ENCODE measurements at regions not wholly inside any gene's neighbourhood (a gene's known extent, or its start where the extent isn't known, plus 50 kb on each side); places are given as distances from the start of the nearest gene placed in this dataset.

DNA sequence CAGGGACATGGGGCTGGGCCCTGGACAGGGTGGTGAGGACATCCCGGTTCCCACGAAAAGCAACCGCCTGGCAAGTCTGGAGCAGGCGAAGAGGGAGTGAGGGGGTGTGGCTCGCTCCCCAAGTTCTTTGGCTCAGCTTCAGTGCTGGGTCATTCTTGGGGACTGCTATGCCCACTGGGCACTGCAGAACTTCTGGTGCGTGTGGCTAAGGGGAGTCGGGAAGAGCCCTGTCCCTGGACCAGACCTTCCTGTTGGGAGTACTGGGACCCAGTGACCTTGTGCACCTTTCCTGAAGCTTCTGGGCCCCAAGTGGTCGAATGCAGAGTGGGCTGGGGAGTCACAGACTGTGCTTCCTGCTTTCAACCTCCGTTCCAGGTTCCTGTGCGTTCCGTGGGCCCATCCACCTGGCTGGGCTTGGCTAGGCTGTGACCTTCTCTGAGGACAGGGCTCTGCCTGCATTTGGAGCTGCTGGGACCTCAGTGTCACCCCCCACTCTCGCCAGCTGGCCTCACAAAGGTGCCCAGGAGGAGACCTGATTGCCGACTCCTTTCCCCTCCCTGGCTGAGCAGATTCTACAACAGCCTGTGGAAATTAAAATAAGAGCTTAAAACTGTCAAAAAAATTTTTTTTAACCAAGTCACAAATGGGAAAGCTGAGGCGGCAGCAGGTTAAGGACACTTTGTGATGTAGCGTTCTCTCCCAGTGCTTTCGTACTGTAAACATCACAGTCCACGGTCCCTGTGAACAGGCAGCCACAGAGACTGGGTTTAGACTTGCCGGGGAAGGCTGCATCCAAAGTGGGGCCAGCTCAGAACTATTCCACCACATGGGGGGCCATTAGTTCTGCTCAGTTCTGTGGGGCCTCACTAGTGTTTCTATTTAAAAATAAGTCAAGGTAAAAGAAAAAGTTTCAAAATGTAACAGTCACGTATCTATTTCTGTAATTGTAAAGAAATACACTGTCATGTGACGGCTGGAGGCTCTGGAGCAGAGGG is 63.8 kb upstream of the WNT7B start:
- TF ChIP-seq CTCF (IDR thresholded peaks at IDR 0.05; ENCODE audit: insufficient read depth, low read depth, low read length), result no peak
- CTCF ChIA-PET, result interaction anchor here (0.6 to 2.8 kb wide), 3 partner anchors 35 to 522 kb away, joined by 3 to 11 read pairs (median 3); no protein-coding TSS in a partner anchor
- no peak overlapping the region for H3K4me3 ChIP-seq (ENCODE audit: low read depth, low read length)
- POLR2A ChIA-PET, result no interaction called here
- DNase-seq (ENCODE audit: low read depth), result no peak
- no peaks in the 10 kb centered on the region for H3K27me3 ChIP-seq (ENCODE audit: control insufficient read depth, insufficient read depth, low read length)
- no peaks in the 10 kb centered on the region for H3K36me3 ChIP-seq (ENCODE audit: control insufficient read depth, insufficient read depth, low read length)

DNA sequence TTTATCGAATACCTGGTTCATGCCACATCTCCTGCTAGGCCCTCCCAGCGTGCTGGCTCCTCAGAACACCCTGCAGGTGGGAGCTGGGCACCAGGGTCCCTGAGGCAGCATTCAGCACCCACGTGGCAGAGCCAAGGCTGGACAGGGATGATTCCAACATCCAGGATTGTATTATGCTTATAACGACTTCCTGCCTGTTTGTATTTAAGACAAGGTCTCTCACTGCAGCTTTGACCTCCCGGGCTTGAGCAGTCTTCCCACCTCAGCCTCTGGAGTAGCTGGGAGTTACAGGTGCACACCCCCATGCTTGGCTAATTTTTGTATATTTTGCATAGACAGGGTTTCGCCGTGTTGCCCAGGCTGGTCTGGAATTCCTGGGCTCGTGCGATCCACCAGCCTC is 64.7 kb upstream of the WNT7B start:
- ChIA-PET POLR2A (no interaction called here), CTCF (interaction anchor here (1.6 to 2.8 kb wide), 2 partner anchors 34 to 36 kb away, joined by 4 to 11 read pairs; no protein-coding TSS in a partner anchor)
- no peak for DNase-seq (ENCODE audit: low read depth)
- TF ChIP-seq CTCF (IDR thresholded peaks at IDR 0.05; ENCODE audit: insufficient read depth, low read depth, low read length), result no peak
- Histone ChIP-seq H3K36me3 (ENCODE audit: control insufficient read depth, insufficient read depth, low read length) (no peaks in the 10 kb centered on the region), H3K4me3 (ENCODE audit: low read depth, low read length) (no peak overlapping the region), H3K27me3 (ENCODE audit: control insufficient read depth, insufficient read depth, low read length) (no peaks in the 10 kb centered on the region)

DNA sequence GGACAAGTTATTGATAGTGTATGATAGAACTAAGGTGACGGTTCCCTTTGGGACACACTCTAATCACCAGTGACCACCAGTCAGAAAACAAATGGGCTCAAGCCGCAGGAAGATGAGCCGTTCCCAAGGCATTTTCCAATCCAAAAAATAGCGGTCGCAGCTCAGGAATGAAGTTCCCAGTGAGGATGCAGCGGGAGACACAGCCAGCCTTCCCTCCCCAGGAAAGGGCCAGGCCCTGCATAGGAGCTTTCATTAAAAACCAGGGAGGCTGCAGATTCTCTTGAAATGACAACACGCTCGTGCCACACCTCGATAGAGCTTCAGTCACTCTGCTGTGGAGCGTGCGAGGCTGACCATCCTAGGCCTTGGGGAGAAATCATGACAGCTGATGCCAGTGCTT is 65.8 kb upstream of the WNT7B start:
- no peak for DNase-seq (ENCODE audit: low read depth)
- no peaks in the 10 kb centered on the region; the same call in 1 of the 2 replicates for H3K36me3 ChIP-seq (ENCODE audit: control insufficient read depth, insufficient read depth, low read length)
- H3K4me3 ChIP-seq (ENCODE audit: low read depth, low read length), result no peak overlapping the region
- no peaks in the 10 kb centered on the region for H3K27me3 ChIP-seq (ENCODE audit: control insufficient read depth, insufficient read depth, low read length)
- no peak for TF ChIP-seq CTCF (IDR thresholded peaks at IDR 0.05; ENCODE audit: insufficient read depth, low read depth, low read length)
- ChIA-PET CTCF (interaction anchor here (1.6 to 2.8 kb wide), 3 partner anchors 20 to 37 kb away, joined by 4 to 11 read pairs (median 4); no protein-coding TSS in a partner anchor), POLR2A (no interaction called here)

GRCh38 chr22:46043339-46043738 is 66.4 kb upstream of the WNT7B start:
- no peaks in the 10 kb centered on the region; the same call in 1 of the 2 replicates for H3K36me3 ChIP-seq (ENCODE audit: control insufficient read depth, insufficient read depth, low read length)
- POLR2A ChIA-PET, result no interaction called here
- TF ChIP-seq CTCF (IDR thresholded peaks at IDR 0.05; ENCODE audit: insufficient read depth, low read depth, low read length), result no peak
- no peak for DNase-seq (ENCODE audit: low read depth)
- H3K4me3 ChIP-seq (ENCODE audit: low read depth, low read length), result peak overlapping the region; percentile 54
- CTCF ChIA-PET, result interaction anchor here (0.8 to 1.8 kb wide), 3 partner anchors 20 to 43 kb away, joined by 4 to 8 read pairs (median 4); no protein-coding TSS in a partner anchor
- H3K27me3 ChIP-seq (ENCODE audit: control insufficient read depth, insufficient read depth, low read length), result no peaks in the 10 kb centered on the region

All from BJ (cell line).